ENCODE measurements at regions not wholly inside any gene's neighbourhood (a gene's known extent, or its start where the extent isn't known, plus 50 kb on each side); places are given as distances from the start of the nearest gene placed in this dataset.

- CTCF ChIA-PET, result interaction anchor here (2.1 kb wide), 1 partner anchor 12 kb away, joined by 6 read pairs; no protein-coding TSS in a partner anchor
Observed at GRCh38 chr7:142432377-142432776, 174.5 kb upstream of the PRSS58 start.

More at GRCh38 chr7:142432377-142432776, 174.5 kb upstream of the PRSS58 start:
- POLR2A ChIA-PET, result no interaction called here
- no peak for DNase-seq (ENCODE audit: low spot score)
- TF ChIP-seq HMGA2 (CRISPR knock-in tag; IDR thresholded peaks at IDR 0.05), result no peak
- no peak for TF ChIP-seq ZNF416 (CRISPR knock-in tag; IDR thresholded peaks at IDR 0.05)
- no peak for TF ChIP-seq FOXP1 (CRISPR knock-in tag; IDR thresholded peaks at IDR 0.05; ENCODE audit: borderline replicate concordance)
- TF ChIP-seq JUN (CRISPR knock-in tag; IDR thresholded peaks at IDR 0.05), result no peak
- no peak for TF ChIP-seq SOX15 (CRISPR knock-in tag; IDR thresholded peaks at IDR 0.05)
- TF ChIP-seq AFF4 (CRISPR knock-in tag; IDR thresholded peaks at IDR 0.05; ENCODE audit: borderline replicate concordance), result no peak
- no peak for TF ChIP-seq IRF2 (CRISPR knock-in tag; IDR thresholded peaks at IDR 0.05; ENCODE audit: borderline replicate concordance, low read depth)
- no peak for TF ChIP-seq NFATC4 (CRISPR knock-in tag; IDR thresholded peaks at IDR 0.05)
- no peak for TF ChIP-seq STAT6 (CRISPR knock-in tag; conservative IDR thresholded peaks at IDR 0.05; ENCODE audit: low read depth)
- no peak for TF ChIP-seq ZNF317 (CRISPR knock-in tag; IDR thresholded peaks at IDR 0.05; ENCODE audit: borderline replicate concordance, low read depth)
- no peak for TF ChIP-seq MAX (CRISPR knock-in tag; IDR thresholded peaks at IDR 0.05)
- no peak for TF ChIP-seq ATF2 (CRISPR knock-in tag; IDR thresholded peaks at IDR 0.05; ENCODE audit: borderline replicate concordance, low read depth)
- no peak for TF ChIP-seq NR3C1 (CRISPR knock-in tag; conservative IDR thresholded peaks at IDR 0.05; ENCODE audit: low read depth)
- TF ChIP-seq ZNF121 (CRISPR knock-in tag; IDR thresholded peaks at IDR 0.05), result no peak
- TF ChIP-seq ZNF138 (CRISPR knock-in tag; conservative IDR thresholded peaks at IDR 0.05), result no peak
- TF ChIP-seq TEAD4 (CRISPR knock-in tag; IDR thresholded peaks at IDR 0.05), result no peak
- ATAC-seq, result no peak
- Mint-ChIP-seq H3K4me1 (no peaks in the 10 kb centered on the region), H3K4me3 (no peak overlapping the region), H3K9me3 (no peaks in the 10 kb centered on the region), H3K27ac (no peak overlapping the region), H3K36me3 (no peaks in the 10 kb centered on the region), H3K27me3 (ENCODE audit: low read depth) (no peaks in the 10 kb centered on the region; the same call in 1 of the 2 replicates)
